Gastrocnemius medialis (tissue), 4 donors: ENCODE measurements at regions not wholly inside any gene's neighbourhood (a gene's known extent, or its start where the extent isn't known, plus 50 kb on each side); places are given as distances from the start of the nearest gene placed in this dataset.

Experiments used
- POLR2A ChIP-seq, 2 donors: fragments of 450-650 bp; IDR thresholded peaks; one replicate each; pipeline ENCODE4 v1.6.1; 2017; ENCODE audit warnings: antibody characterized with exemption in 2 of 2, mild to moderate bottlenecking in 2 of 2, moderate library complexity in 2 of 2
- TF ChIP-seq, protein P1 (sequence below), 5 experiments: fragments of 450-650 bp in 3 of 5; fragments of 200-600 bp in 2 of 5; sonication (generic) in 2 of 5; IDR thresholded peaks in 4 of 5; conservative IDR thresholded peaks in 1 of 5; 1 replicate in 4 of 5; 2 replicates in 1 of 5; pipeline ENCODE4 v1.5.1; 2016 to 2019; ENCODE audit warnings: antibody characterized with exemption in 5 of 5, mild to moderate bottlenecking in 3 of 5, moderate library complexity in 3 of 5

- TF ChIP-seq, protein P1, sequence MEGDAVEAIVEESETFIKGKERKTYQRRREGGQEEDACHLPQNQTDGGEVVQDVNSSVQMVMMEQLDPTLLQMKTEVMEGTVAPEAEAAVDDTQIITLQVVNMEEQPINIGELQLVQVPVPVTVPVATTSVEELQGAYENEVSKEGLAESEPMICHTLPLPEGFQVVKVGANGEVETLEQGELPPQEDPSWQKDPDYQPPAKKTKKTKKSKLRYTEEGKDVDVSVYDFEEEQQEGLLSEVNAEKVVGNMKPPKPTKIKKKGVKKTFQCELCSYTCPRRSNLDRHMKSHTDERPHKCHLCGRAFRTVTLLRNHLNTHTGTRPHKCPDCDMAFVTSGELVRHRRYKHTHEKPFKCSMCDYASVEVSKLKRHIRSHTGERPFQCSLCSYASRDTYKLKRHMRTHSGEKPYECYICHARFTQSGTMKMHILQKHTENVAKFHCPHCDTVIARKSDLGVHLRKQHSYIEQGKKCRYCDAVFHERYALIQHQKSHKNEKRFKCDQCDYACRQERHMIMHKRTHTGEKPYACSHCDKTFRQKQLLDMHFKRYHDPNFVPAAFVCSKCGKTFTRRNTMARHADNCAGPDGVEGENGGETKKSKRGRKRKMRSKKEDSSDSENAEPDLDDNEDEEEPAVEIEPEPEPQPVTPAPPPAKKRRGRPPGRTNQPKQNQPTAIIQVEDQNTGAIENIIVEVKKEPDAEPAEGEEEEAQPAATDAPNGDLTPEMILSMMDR (IDR thresholded peaks at IDR 0.05 in 4 of 5, conservative IDR thresholded peaks at IDR 0.05 in 1 of 5), result no peak
- no peak for TF ChIP-seq POLR2A (IDR thresholded peaks at IDR 0.05)
These were observed 965.0 kb downstream of the MCTP2 start for GRCh38 chr15:95196176-95196915.
